ENCODE measurements at regions not wholly inside any gene's neighbourhood (a gene's known extent, or its start where the extent isn't known, plus 50 kb on each side); places are given as distances from the start of the nearest gene placed in this dataset.

DNA sequence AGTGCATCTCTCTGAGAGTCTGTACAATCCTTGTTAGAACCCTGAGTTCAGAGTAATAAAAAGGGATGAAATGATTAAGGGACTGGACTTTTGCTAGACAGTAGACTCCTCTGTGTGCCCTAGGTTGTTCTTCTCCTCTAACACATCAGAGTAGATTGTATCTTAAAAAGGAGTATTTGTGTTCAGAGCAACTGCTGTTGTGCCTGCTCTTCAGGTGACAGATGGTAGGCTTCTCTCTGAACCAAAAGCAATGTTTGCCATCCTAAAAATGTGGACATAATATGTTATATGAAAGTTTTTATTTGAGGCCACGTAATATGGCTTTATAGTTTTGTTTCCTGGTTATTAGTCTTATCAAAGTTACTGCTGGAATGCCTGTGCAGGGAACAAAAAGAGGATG lies 588.6 kb upstream of the FAT1 start:
- no peak for TF ChIP-seq CTCF (IDR thresholded peaks at IDR 0.05)
- TF ChIP-seq POLR2AphosphoS5 (IDR thresholded peaks at IDR 0.05), result no peak
- TF ChIP-seq EP300 (IDR thresholded peaks at IDR 0.05), result no peak
- no peak for TF ChIP-seq POLR2A (IDR thresholded peaks at IDR 0.05)

All from gastroesophageal sphincter (tissue), 3 donors.